Myocyte (in vitro differentiated cells): ENCODE measurements at regions not wholly inside any gene's neighbourhood (a gene's known extent, or its start where the extent isn't known, plus 50 kb on each side); places are given as distances from the start of the nearest gene placed in this dataset.

Experiments used
- DNase-seq: peaks from one replicate; pipeline ENCODE4 v3.0.0-alpha.2; 2012; ENCODE audit warnings: low read depth

- DNase-seq, result no peak
Measured at GRCh38 chr5:34502581-34502980, 153.5 kb upstream of the RAI14 start.

DNA sequence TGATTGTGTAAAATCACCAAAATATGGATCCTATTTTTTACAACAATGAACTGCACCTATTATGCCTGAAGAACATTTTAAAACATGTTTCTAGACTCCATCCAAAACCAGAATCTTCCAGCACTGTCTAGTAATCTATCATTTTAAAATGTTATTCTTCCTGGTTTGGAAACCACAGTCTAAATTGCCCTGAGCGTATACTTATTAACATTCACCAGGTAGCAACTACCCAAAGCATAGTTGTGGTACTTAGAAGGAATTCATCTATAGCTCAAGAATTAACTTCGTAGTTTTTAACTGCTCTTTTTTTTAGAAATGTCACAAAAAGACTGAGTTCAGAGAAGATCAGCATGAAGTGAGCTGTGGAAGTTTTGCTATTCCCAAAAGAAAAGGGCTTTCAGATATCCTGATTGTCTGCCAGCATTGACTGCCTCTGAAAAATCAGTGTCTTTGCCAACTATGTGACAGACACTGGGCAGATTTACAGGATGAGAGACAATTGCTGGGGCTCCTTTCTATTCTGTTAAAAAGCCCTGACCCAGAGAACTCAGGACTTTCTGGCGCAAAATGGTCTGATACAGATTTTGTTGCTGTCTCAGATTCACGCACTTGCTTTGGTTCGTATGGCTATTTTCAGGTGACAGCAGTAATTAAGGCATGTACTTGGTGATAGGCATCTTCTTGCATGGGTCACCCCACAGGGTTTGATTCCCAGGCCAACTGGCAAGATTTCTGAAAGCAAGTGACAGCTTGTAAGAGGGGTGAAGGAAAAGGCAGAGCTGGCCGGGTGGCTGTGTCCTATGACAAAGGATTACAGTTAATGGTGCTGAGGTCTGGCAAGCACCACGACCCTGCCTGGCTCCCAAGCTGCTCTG is 152.5 kb upstream of the RAI14 start:
- no peak for DNase-seq

DNA sequence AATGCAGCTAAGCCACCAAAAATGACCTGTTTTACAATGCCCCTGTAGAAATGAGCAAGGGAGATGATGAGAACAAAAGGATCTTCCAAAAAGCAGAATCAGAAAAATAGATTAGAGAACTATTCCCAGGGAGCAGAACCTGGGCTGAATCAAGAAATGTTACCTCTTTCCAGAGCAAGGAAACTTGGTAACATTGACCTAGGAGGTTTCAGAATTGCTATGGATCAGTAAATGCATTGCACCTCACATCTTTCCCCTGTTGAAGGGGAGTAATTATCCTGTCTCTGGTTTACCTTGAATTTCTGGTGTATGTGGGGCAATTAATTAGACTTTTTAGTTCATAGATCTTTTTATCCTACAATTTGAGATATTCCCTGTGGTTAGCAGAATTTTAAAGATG is 151.2 kb upstream of the RAI14 start:
- DNase-seq, result no peak

- no peak for DNase-seq
Measured at GRCh38 chr5:34505731-34506130, 150.4 kb upstream of the RAI14 start.

- no peak for DNase-seq
Measured at GRCh38 chr5:34507933-34508332, 148.2 kb upstream of the RAI14 start.

- no peak for DNase-seq
Measured at GRCh38 chr5:34509392-34509791, 146.7 kb upstream of the RAI14 start.

GRCh38 chr5:34510002-34510401 is 146.1 kb upstream of the RAI14 start:
- DNase-seq, result no peak

DNA sequence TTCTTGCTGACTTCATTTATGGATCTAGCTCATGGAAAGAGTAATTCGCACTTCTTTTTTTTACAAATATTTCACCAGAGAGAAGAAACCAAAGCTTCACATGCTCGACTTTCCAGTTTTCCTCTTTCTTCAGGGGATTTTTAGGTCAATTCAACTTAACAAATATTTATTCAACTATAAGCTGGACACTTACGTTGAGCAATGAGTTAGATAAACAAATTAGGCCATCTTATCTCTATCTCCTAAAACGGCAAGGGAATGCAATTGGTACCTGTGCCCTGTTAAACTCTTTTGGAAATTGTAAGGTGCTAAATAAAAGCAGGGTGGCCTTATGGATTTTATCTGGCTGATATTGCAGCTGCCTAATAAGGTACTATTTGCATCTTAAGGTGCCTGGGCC is 145.1 kb upstream of the RAI14 start:
- no peak for DNase-seq

- no peak for DNase-seq
Measured at GRCh38 chr5:34511481-34511880, 144.6 kb upstream of the RAI14 start.

GRCh38 chr5:34511915-34512314 is 144.2 kb upstream of the RAI14 start:
- no peak for DNase-seq

- no peak for DNase-seq
Measured at GRCh38 chr5:34516166-34516565, 140.0 kb upstream of the RAI14 start.

DNA sequence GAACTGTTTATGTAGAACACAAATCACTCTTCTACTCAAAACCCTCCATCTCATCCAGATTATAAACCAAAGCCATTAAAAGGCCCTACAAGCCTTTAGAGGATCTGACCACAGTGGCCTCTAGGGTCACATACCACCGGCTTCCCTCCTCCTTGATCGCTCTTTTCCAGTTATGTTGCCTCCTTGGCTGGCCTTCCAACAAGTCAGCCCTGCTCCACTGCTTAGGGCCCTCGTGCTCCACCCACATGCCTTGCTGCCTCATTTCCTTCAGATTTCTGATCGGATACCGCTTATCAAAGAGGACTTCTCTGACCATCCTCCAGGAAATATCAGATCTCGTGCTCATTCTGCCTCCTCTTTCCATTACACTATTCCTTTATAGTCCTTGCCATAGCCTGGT is 139.4 kb upstream of the RAI14 start:
- no peak for DNase-seq

GRCh38 chr5:34517249-34517648 is 138.9 kb upstream of the RAI14 start:
- DNase-seq, result no peak

DNA sequence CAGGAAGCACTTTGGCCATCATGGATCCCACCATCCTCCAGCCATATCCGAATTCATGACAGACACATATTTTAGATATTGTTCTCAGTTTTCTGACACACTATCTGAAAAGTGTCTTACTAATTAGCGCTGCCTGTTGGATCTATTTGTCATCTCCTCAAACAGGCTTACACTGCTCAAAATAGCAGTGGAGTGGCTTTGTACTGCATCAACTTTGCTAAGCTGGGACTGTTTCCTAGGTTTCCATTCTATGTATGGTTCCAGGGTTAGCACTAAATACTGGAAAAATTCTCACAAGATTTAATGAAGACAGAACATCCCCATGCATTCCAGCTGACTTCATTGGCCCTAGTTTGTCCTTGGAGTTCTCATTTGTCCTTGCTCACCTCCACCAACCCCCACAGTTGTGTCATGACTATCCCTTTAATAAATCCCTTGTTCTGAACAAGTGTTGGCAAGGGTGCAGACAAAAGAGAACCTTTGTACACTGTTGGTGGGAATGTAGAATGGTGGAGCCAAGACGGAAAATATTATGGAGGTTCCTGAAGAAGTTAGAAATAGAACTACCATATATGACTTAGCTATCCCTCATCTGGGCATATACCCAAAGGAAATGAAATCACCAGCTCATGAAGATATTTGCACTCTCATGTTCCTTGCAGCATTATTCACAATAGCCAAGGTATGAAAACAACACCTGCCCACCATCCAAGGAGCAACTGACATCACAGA is 136.5 kb upstream of the RAI14 start:
- no peak for DNase-seq

DNA sequence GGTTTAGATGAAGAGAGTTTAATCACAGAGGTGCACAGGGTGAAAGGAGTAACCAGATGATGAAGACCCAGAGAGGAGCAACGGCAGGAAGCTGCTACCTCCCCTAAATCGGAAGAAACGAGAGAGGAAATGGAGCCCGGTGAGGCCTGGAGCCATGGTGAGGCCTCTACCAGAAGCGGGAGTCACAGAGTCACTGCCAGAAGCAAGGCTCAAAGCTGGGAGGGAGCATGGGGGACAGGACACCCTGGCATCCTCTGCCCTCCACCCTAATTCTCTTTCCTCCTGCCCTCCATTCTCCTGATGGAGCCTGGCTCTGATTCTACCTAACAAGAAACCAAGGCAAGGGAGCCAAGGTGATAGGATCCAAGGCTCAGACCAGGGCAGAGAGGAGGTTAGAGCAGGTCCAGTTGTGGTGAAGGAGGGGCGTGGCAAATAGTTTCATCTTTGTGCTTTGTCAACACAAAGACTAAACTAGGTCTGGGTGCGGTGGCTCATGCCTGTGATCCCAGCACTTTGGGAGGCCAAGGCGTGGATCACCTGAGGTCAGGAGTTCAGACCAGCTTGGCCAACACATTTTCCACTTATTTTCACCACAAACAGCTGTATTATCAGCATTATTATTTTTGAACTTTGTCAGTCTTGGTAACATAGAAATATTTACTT is 134.4 kb upstream of the RAI14 start:
- DNase-seq, result no peak

DNA sequence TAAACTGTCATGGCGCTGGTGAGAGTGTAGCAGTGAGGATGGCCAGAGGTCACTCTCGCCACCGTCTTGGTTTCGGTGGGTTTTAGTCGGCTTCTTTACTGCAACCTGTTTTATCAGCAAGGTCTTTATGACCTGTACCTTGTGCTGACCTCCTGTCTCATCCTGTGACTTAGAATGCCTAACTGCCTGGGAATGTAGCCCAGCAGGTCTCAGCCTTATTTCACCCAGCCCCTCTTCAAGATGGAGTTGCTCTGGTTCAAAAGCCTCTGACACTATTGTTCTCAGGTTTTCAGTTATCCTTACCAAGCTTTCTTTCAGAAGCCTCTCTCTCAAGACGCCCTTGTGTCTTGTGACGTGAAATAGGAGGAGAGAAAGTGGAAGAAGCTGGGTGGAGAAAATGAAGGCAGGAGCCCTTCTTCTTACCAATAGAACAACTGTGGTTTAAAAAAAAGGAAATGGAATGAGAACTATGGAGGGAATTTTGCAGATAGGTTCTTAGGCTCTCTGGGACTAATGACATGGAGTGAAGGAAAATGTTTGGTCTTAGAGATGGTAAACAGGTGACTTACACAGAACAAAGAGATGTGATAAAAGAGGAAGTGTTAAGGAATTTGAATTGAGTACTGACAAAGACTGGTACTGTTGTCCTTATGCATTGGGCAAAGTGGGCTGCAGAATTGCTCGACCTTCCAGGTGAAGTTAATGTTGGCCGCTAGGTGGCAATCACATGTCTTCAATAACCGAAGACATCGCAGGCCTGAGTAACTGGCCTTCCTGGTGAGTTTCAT is 133.3 kb upstream of the RAI14 start:
- peak; percentile 83 for DNase-seq

- DNase-seq, result no peak
Measured at GRCh38 chr5:34523387-34523726, 132.8 kb upstream of the RAI14 start.

DNA sequence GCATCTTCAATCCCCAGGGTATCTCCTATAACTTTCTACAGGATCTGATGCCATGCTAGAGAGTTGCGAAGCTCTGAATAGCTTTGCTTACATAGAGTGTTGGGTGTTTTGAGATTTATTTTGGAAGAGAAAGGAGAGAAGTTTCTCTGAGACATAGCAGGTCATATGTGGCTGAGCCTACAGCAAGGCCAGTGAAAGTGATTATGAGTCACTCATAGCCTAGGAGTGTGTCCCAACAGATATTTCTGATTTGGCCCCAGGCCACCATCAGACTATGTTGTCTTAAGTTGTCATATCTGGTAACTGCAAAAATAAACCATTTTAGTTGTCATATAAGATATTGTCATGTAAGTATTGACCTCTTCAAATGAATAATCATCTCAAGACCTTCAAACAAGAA is 132.0 kb upstream of the RAI14 start:
- DNase-seq, result no peak

DNA sequence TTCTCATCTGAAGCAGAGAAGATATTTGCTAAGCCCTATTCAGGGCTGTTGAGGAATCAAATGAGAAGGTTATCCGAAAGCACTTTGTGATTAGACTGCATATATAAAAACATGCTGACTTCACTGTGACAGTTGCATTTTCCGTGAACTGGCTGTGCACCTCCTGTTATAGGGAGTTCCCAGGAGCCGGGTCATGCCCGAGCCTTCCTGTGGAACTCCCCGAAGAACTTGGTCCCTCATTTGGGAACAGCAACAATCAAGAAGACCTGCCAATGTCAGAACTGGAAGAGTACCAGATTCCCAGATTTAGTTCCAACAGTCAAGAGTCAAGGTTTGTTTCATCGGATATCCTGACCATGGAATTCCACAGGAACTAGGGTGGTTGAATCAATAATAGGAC is 130.4 kb upstream of the RAI14 start:
- DNase-seq, result no peak

GRCh38 chr5:34526682-34527305 is 129.3 kb upstream of the RAI14 start:
- no peak for DNase-seq
